Smooth muscle cell (in vitro differentiated cells): ENCODE measurements at regions not wholly inside any gene's neighbourhood (a gene's known extent, or its start where the extent isn't known, plus 50 kb on each side); places are given as distances from the start of the nearest gene placed in this dataset. TPM values are rescaled to one million over a fixed set of nuclear protein-coding genes. Genes with fewer than 3 reads are reported as not detected.

ENCODE experiments used
- small RNA-seq: library from RNA; depleted of rRNA; stranded (forward); fragments of <200 nt; gene quantifications from one replicate; pipeline ENCODE3, GENCODE V24; 2014

Small RNA genes in the stretch of these regions (small RNA-seq; reads per million reads assigned to genes)
- gene AC027229.1: not detected
- gene RN7SL97P: not detected
